ENCODE measurements at regions not wholly inside any gene's neighbourhood (a gene's known extent, or its start where the extent isn't known, plus 50 kb on each side); places are given as distances from the start of the nearest gene placed in this dataset.

DNA sequence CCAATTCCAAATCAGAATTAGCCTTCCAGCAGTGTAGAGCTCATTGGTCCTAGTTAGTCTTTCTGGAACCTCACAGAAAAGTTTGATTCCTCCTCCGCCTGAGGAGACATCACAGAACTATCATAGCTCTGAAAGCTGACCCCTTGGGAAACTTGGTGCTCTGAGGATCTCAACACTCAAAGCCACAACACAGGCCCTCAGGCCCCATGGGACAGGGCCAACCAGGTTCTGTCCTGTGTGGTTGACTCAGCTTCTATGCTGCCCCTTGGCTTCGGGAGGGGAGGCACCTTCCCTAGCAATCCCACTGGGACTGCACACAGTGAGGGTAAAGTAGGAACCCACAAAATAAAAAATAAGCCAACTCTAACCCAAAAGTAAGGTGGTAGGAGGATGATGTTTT, 237.5 kb upstream of the ECI2 start:
- Histone ChIP-seq H4K20me1 (replicated peaks; ENCODE audit: control insufficient read depth, insufficient read depth, low read length) (no peaks in the 10 kb centered on the region), H3K36me3 (ENCODE audit: control insufficient read depth, insufficient read depth, low read length) (no peaks in the 10 kb centered on the region), H3K27me3 (ENCODE audit: control insufficient read depth in 2 of 2, insufficient read depth in 2 of 2, low read length in 2 of 2) (peaks cover 0 to 17% of the 10 kb centered on the region in 2 experiments; a peak in 2 of 5 replicates), H3K9me3 (replicated peaks; ENCODE audit: control insufficient read depth, insufficient read depth, low read depth, low read length) (no peaks in the 10 kb centered on the region), H3K4me1 (replicated peaks in 1 of 2; ENCODE audit: control insufficient read depth in 2 of 2, insufficient read depth in 2 of 2, low read length in 2 of 2) (peaks cover 9 to 24% of the 10 kb centered on the region in 2 experiments; a peak in 4 of 5 replicates), H3K9ac (ENCODE audit: insufficient read depth in 1 of 2, low read depth in 2 of 2, low read length in 2 of 2) (no peak overlapping the region), H3K9me1 (ENCODE audit: control insufficient read depth, insufficient read depth, low read length) (no peaks in the 10 kb centered on the region), H3K27ac (ENCODE audit: extremely low read depth, low read depth, low read length) (no peak overlapping the region), H3K4me2 (ENCODE audit: insufficient read depth, low read length) (no peak overlapping the region), H2AFZ (ENCODE audit: low read depth, low read length) (no peak overlapping the region), H3K4me3 (no peak overlapping the region), H3K79me2 (ENCODE audit: control insufficient read depth, insufficient read depth, low read length) (no peaks in the 10 kb centered on the region)
- POLR2A ChIA-PET, result interaction anchor here (1.7 to 2.0 kb wide), 2 partner anchors 16 to 28 kb away, joined by 4 read pairs; no protein-coding TSS in a partner anchor
- intact Hi-C loops (cut with micrococcal nuclease) (no loop called here), in situ Hi-C loops (cut with MboI) (no loop called here)
- CTCF ChIA-PET (ENCODE audit: low intra/inter-chr PET ratio), result no interaction called here
- DNase-seq (ENCODE audit: extremely low read depth in 1 of 4, low spot score in 3 of 4), result no peak
- WGBS (ENCODE audit: insufficient coverage, low coverage, missing lambda C conversion rate), result 57% methylated on average over 2 of the region's 2 CpGs
- no peak for ATAC-seq
- BruUV-seq (replicated peaks), result no TSS peak
- TF ChIP-seq U2AF2 (optimal IDR thresholded peaks at IDR 0.05; ENCODE audit: low read depth, low read length) (no peak), KLF13 (tag; IDR thresholded peaks at IDR 0.05; ENCODE audit: borderline replicate concordance, low read depth) (no peak), USF1 (CRISPR knock-in tag; IDR thresholded peaks at IDR 0.05) (no peak), ZNF12 (CRISPR knock-in tag; IDR thresholded peaks at IDR 0.05) (no peak), ZC3H11A (IDR thresholded peaks at IDR 0.05; ENCODE audit: low read depth, low read length) (no peak), ZNF165 (CRISPR knock-in tag; IDR thresholded peaks at IDR 0.05; ENCODE audit: borderline replicate concordance) (no peak), ZNF3 (CRISPR knock-in tag; IDR thresholded peaks at IDR 0.05) (no peak), ZNF140 (CRISPR knock-in tag; IDR thresholded peaks at IDR 0.05) (no peak), ZNF253 (CRISPR knock-in tag; conservative IDR thresholded peaks at IDR 0.05) (no peak), FOXM1 (IDR thresholded peaks at IDR 0.05; ENCODE audit: low read depth) (no peak), FOXM1 (CRISPR knock-in tag; IDR thresholded peaks at IDR 0.05; ENCODE audit: low read depth) (no peak), CEBPG (CRISPR knock-in tag; IDR thresholded peaks at IDR 0.05) (no peak), CEBPG (tag; conservative IDR thresholded peaks at IDR 0.05 in 1 of 2, IDR thresholded peaks at IDR 0.05 in 1 of 2) (no peak), ZNF764 (CRISPR knock-in tag; IDR thresholded peaks at IDR 0.05; ENCODE audit: low read depth) (no peak), NFIX (CRISPR knock-in tag; IDR thresholded peaks at IDR 0.05; ENCODE audit: low read depth) (no peak), ADNP (tag; IDR thresholded peaks at IDR 0.05) (no peak), ZZZ3 (IDR thresholded peaks at IDR 0.05) (no peak), KLF6 (CRISPR knock-in tag; IDR thresholded peaks at IDR 0.05; ENCODE audit: borderline replicate concordance) (no peak), MTA2 (IDR thresholded peaks at IDR 0.05; ENCODE audit: low read depth) (no peak), KLF16 (IDR thresholded peaks at IDR 0.05) (no peak)
- TF ChIP-seq, protein P1, sequence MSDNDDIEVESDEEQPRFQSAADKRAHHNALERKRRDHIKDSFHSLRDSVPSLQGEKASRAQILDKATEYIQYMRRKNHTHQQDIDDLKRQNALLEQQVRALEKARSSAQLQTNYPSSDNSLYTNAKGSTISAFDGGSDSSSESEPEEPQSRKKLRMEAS (CRISPR knock-in tag; IDR thresholded peaks at IDR 0.05), result no peak
- TF ChIP-seq, protein P2, sequence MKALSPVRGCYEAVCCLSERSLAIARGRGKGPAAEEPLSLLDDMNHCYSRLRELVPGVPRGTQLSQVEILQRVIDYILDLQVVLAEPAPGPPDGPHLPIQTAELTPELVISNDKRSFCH (CRISPR knock-in tag; IDR thresholded peaks at IDR 0.05), result no peak
- TF ChIP-seq, protein P2 (tag; IDR thresholded peaks at IDR 0.05), result no peak
- FAIRE-seq, result no peak

Data from K562 (cell line).